PC-3 (cell line): ENCODE measurements at regions not wholly inside any gene's neighbourhood (a gene's known extent, or its start where the extent isn't known, plus 50 kb on each side); places are given as distances from the start of the nearest gene placed in this dataset.

ENCODE experiments used
- ATAC-seq: fragments of 200-7000 bp; cut with Tn5 transposase; 2 replicates; pipeline ENCODE4 v1.9.1; 2020; ENCODE audit warnings: mild to moderate bottlenecking, moderate library complexity
- BruUV-seq: library from RNA; stranded (reverse); fragments of 400-500 nt; replicated peaks from 2 replicates; lab custom pipeline; 2021; lab: Mats Ljungman, UMichigan
- CTCF ChIA-PET: fragments of 300-600 bp; sonication (Branson Sonifier 250); formaldehyde crosslinking; loops from one replicate; lab custom pipeline; 2022; ENCODE audit warnings: antibody characterized with exemption; lab: Charles Lee
- POLR2A ChIA-PET: fragments of 300-600 bp; sonication (Branson Sonifier 250); formaldehyde crosslinking; loops from one replicate; lab custom pipeline; 2022; ENCODE audit warnings: antibody characterized with exemption; ENCODE audit not compliant: unreplicated experiment; lab: Charles Lee
- DNase-seq: peaks from one replicate; pipeline ENCODE4 v3.0.0-alpha.2; 2015
- H2AFZ ChIP-seq: fragments of 300-600 bp; sonication (generic); 2 replicates; pipeline ENCODE4 v1.6.0; 2016; ENCODE audit warnings: antibody characterized with exemption, low read length
- H3F3A ChIP-seq: fragments of 300-600 bp; sonication (generic); one replicate; pipeline ENCODE4 v1.6.0; 2017; ENCODE audit warnings: antibody characterized with exemption, low read length, control low read depth, mild to moderate bottlenecking; ENCODE audit not compliant: unreplicated experiment
- H3K27ac ChIP-seq: fragments of 300-600 bp; sonication (generic); 2 replicates; pipeline ENCODE4 v1.5.1; 2016; ENCODE audit warnings: mild to moderate bottlenecking, low read length
- H3K27me3 ChIP-seq: fragments of 300-600 bp; sonication (generic); 2 replicates; pipeline ENCODE4 v1.6.1; 2016; ENCODE audit warnings: low read length, mixed read lengths
- H3K36me3 ChIP-seq: fragments of 300-600 bp; sonication (generic); 2 replicates; pipeline ENCODE4 v1.6.1; 2016; ENCODE audit warnings: low read depth, mixed run types, low read length, mixed read lengths
- H3K4me1 ChIP-seq: fragments of 300-600 bp; sonication (generic); 2 replicates; pipeline ENCODE4 v1.5.1; 2016; ENCODE audit warnings: low read length; ENCODE audit not compliant: insufficient read depth
- H3K4me2 ChIP-seq: fragments of 300-600 bp; sonication (generic); 2 replicates; pipeline ENCODE4 v1.6.0; 2016; ENCODE audit warnings: low read length
- H3K4me3 ChIP-seq: fragments of 300-600 bp; sonication (generic); 2 replicates; pipeline ENCODE4 v1.5.1; 2016; ENCODE audit warnings: mild to moderate bottlenecking, low read length, mixed read lengths
- H3K79me2 ChIP-seq: fragments of 300-600 bp; sonication (generic); 2 replicates; pipeline ENCODE4 v1.6.1; 2017; ENCODE audit warnings: low read length, mixed read lengths
- H3K9ac ChIP-seq: fragments of 300-600 bp; sonication (generic); 2 replicates; pipeline ENCODE4 v1.6.0; 2016; ENCODE audit warnings: mild to moderate bottlenecking, low read length
- H3K9me2 ChIP-seq: fragments of 300-600 bp; sonication (generic); replicated peaks from 2 replicates; pipeline ENCODE4 v1.6.1; 2016; ENCODE audit warnings: mixed run types, low read length, mixed read lengths
- H3K9me3 ChIP-seq: fragments of 300-600 bp; sonication (generic); 2 replicates; pipeline ENCODE4 v1.6.1; 2016; ENCODE audit warnings: low read length, mixed read lengths
- H4K20me1 ChIP-seq: fragments of 300-600 bp; sonication (generic); 2 replicates; pipeline ENCODE4 v1.6.1; 2016; ENCODE audit warnings: low read length, mixed read lengths
- CTCF ChIP-seq: fragments of 300-600 bp; sonication (generic); conservative IDR thresholded peaks from 2 replicates; pipeline ENCODE4 v1.5.1; 2017; ENCODE audit warnings: antibody characterized with exemption, low read depth, mild to moderate bottlenecking, low read length
- EZH2 ChIP-seq: fragments of 300-600 bp; sonication (generic); IDR thresholded peaks from one replicate; pipeline ENCODE4 v1.6.1; 2017; ENCODE audit warnings: antibody characterized with exemption, mild to moderate bottlenecking, low read length; ENCODE audit not compliant: unreplicated experiment
- EZH2phosphoT487 ChIP-seq: fragments of 300-600 bp; sonication (generic); IDR thresholded peaks from 2 replicates; pipeline ENCODE4 v1.6.1; 2018; ENCODE audit warnings: mild to moderate bottlenecking, antibody characterized with exemption, low read length, borderline replicate concordance
- intact Hi-C: fragments of 100-400 bp; cut with micrococcal nuclease; formaldehyde crosslinking; loops from 2 replicates; pipeline ENCODE4 v1.9.0; 2023

- Histone ChIP-seq H3K36me3 (no peaks in the 10 kb centered on the region), H3K4me2 (peak overlapping the region; percentile 37), H3F3A (no peaks in the 10 kb centered on the region), H3K27ac (0 out of 2 replicates have a peak overlapping the region, but pooled peaks have one; percentile 22), H3K9me2 (no peaks in the 10 kb centered on the region), H4K20me1 (no peaks in the 10 kb centered on the region), H3K4me1 (peaks cover 6% of the 10 kb centered on the region; the same call in 1 of the 2 replicates), H3K9ac (no peak overlapping the region), H3K9me3 (no peaks in the 10 kb centered on the region), H3K4me3 (no peak overlapping the region), H2AFZ (peak overlapping the region; percentile 33; the same call in 1 of the 2 replicates), H3K27me3 (no peaks in the 10 kb centered on the region), H3K79me2 (no peaks in the 10 kb centered on the region)
- ChIA-PET CTCF (no interaction called here), POLR2A (no interaction called here)
- peak; percentile 17 for DNase-seq
- intact Hi-C loops = no loop called here
- no peak for TF ChIP-seq EZH2
- no peak for TF ChIP-seq CTCF
- TF ChIP-seq EZH2phosphoT487 = no peak
- no TSS peak for BruUV-seq
- ATAC-seq = peak; percentile 51
Measured at GRCh38 chr4:184306470-184306869, 88.8 kb upstream of the ENPP6 start.

- Histone ChIP-seq H3K9me2 (no peaks in the 10 kb centered on the region), H3K27ac (no peak overlapping the region), H3K9me3 (no peaks in the 10 kb centered on the region), H3K79me2 (no peaks in the 10 kb centered on the region), H3K4me2 (no peak overlapping the region), H3K4me3 (no peak overlapping the region), H3K27me3 (no peaks in the 10 kb centered on the region), H3F3A (no peaks in the 10 kb centered on the region), H3K36me3 (no peaks in the 10 kb centered on the region), H3K9ac (no peak overlapping the region), H2AFZ (no peak overlapping the region), H4K20me1 (no peaks in the 10 kb centered on the region), H3K4me1 (no peaks in the 10 kb centered on the region)
- ChIA-PET CTCF (no interaction called here), POLR2A (no interaction called here)
- no peak for ATAC-seq
- intact Hi-C loops = no loop called here
- DNase-seq = no peak
- no peak for TF ChIP-seq EZH2
- no peak for TF ChIP-seq CTCF
- TF ChIP-seq EZH2phosphoT487 = no peak
- no TSS peak for BruUV-seq
Measured at GRCh38 chr4:184300816-184301215, 83.1 kb upstream of the ENPP6 start.

- Histone ChIP-seq H3K4me2 (no peak overlapping the region), H3K27ac (no peak overlapping the region), H3K79me2 (no peaks in the 10 kb centered on the region), H3K27me3 (no peaks in the 10 kb centered on the region), H3K9me3 (no peaks in the 10 kb centered on the region), H3K36me3 (no peaks in the 10 kb centered on the region), H3K9me2 (no peaks in the 10 kb centered on the region), H3K4me1 (no peaks in the 10 kb centered on the region), H4K20me1 (no peaks in the 10 kb centered on the region), H3K9ac (no peak overlapping the region), H2AFZ (no peak overlapping the region), H3F3A (no peaks in the 10 kb centered on the region), H3K4me3 (no peak overlapping the region)
- intact Hi-C loops = no loop called here
- DNase-seq = no peak
- ChIA-PET CTCF (interaction anchor here (0.6 kb wide), 1 partner anchor 139 kb away, joined by 11 read pairs; no protein-coding TSS in a partner anchor), POLR2A (no interaction called here)
- TF ChIP-seq CTCF (no peak), EZH2 (no peak), EZH2phosphoT487 (no peak)
- no TSS peak for BruUV-seq
- ATAC-seq = no peak
Measured at GRCh38 chr4:184298254-184298653, 80.6 kb upstream of the ENPP6 start.
